ENCODE measurements at regions not wholly inside any gene's neighbourhood (a gene's known extent, or its start where the extent isn't known, plus 50 kb on each side); places are given as distances from the start of the nearest gene placed in this dataset.

- H3K4me3 ChIP-seq (ENCODE audit: low read length), result no peak overlapping the region
- WGBS, 2 experiments (ENCODE audit: insufficient coverage in 1 of 2, insufficient read length in 1 of 2), result 100% methylated on average over 2 of the region's 2 CpGs; no CpG with 5 or more reads in 1 of the 2 experiments
- no peak for DNase-seq
- Mint-ChIP-seq H3K4me1 (no peaks in the 10 kb centered on the region), H3K4me3 (no peak overlapping the region), H3K9me3 (no peaks in the 10 kb centered on the region), H3K27ac (no peak overlapping the region), H3K36me3 (ENCODE audit: low read depth) (no peaks in the 10 kb centered on the region), H3K27me3 (ENCODE audit: insufficient read depth) (no peaks in the 10 kb centered on the region)
- H3K27ac ChIP-seq (ENCODE audit: low read depth, low read length), result peak overlapping the region; percentile 36
- H3K9ac ChIP-seq (ENCODE audit: extremely low read depth, low read length, poor library complexity, severe bottlenecking), result no peak overlapping the region
- H3K27me3 ChIP-seq (ENCODE audit: control insufficient read depth, insufficient read depth, low read length, poor library complexity, severe bottlenecking), result no peaks in the 10 kb centered on the region
- TF ChIP-seq CTCF (conservative IDR thresholded peaks at IDR 0.05), result no peak
- no peaks in the 10 kb centered on the region for H3K4me1 ChIP-seq (ENCODE audit: control insufficient read depth, insufficient read depth, low read length)
- H3K9me3 ChIP-seq (ENCODE audit: control insufficient read depth, low read length), result no peaks in the 10 kb centered on the region
- no peaks in the 10 kb centered on the region for H3K36me3 ChIP-seq (ENCODE audit: control insufficient read depth, insufficient read depth, low read length)
Measured at GRCh38 chr5:68505917-68506860, 290.6 kb downstream of the PIK3R1 start.

- DNase-seq, result no peak
- Histone ChIP-seq H3K4me1 (ENCODE audit: control insufficient read depth, insufficient read depth, low read length) (no peaks in the 10 kb centered on the region), H3K9ac (ENCODE audit: extremely low read depth, low read length, poor library complexity, severe bottlenecking) (no peak overlapping the region), H3K9me3 (ENCODE audit: control insufficient read depth, low read length) (no peaks in the 10 kb centered on the region), H3K27me3 (ENCODE audit: control insufficient read depth, insufficient read depth, low read length, poor library complexity, severe bottlenecking) (no peaks in the 10 kb centered on the region), H3K27ac (ENCODE audit: low read depth, low read length) (no peak overlapping the region), H3K36me3 (ENCODE audit: control insufficient read depth, insufficient read depth, low read length) (no peaks in the 10 kb centered on the region), H3K4me3 (ENCODE audit: low read length) (no peak overlapping the region)
- no peaks in the 10 kb centered on the region for H3K36me3 Mint-ChIP-seq (ENCODE audit: low read depth)
- no peak overlapping the region for H3K4me3 Mint-ChIP-seq
- H3K27ac Mint-ChIP-seq, result no peak overlapping the region
- no peaks in the 10 kb centered on the region for H3K27me3 Mint-ChIP-seq (ENCODE audit: insufficient read depth)
- H3K9me3 Mint-ChIP-seq, result no peaks in the 10 kb centered on the region
- H3K4me1 Mint-ChIP-seq, result peaks cover 3% of the 10 kb centered on the region
- no peak for TF ChIP-seq CTCF (conservative IDR thresholded peaks at IDR 0.05)
- WGBS, 2 experiments (ENCODE audit: insufficient coverage in 1 of 2, insufficient read length in 1 of 2), result 92 to 100% methylated on average over 1 to 4 of the region's 4 CpGs
Measured at GRCh38 chr5:68515514-68515913, 300.0 kb downstream of the PIK3R1 start.

- Histone ChIP-seq H3K27me3 (ENCODE audit: control insufficient read depth, insufficient read depth, low read length, poor library complexity, severe bottlenecking) (no peaks in the 10 kb centered on the region), H3K4me1 (ENCODE audit: control insufficient read depth, insufficient read depth, low read length) (no peaks in the 10 kb centered on the region), H3K27ac (ENCODE audit: low read depth, low read length) (no peak overlapping the region), H3K9ac (ENCODE audit: extremely low read depth, low read length, poor library complexity, severe bottlenecking) (no peak overlapping the region), H3K36me3 (ENCODE audit: control insufficient read depth, insufficient read depth, low read length) (no peaks in the 10 kb centered on the region), H3K4me3 (ENCODE audit: low read length) (no peak overlapping the region), H3K9me3 (ENCODE audit: control insufficient read depth, low read length) (no peaks in the 10 kb centered on the region)
- no peak for TF ChIP-seq CTCF (conservative IDR thresholded peaks at IDR 0.05)
- H3K27ac Mint-ChIP-seq, result no peak overlapping the region
- DNase-seq, result no peak
- no peaks in the 10 kb centered on the region for H3K9me3 Mint-ChIP-seq
- H3K4me1 Mint-ChIP-seq, result peaks cover 3% of the 10 kb centered on the region
- H3K36me3 Mint-ChIP-seq (ENCODE audit: low read depth), result no peaks in the 10 kb centered on the region
- H3K27me3 Mint-ChIP-seq (ENCODE audit: insufficient read depth), result no peaks in the 10 kb centered on the region
- WGBS, 2 experiments (ENCODE audit: insufficient coverage in 1 of 2, insufficient read length in 1 of 2), result 95% methylated on average over 4 of the region's 4 CpGs; no CpG with 5 or more reads in 1 of the 2 experiments
- no peak overlapping the region for H3K4me3 Mint-ChIP-seq
Measured at GRCh38 chr5:68518286-68518685, 302.7 kb downstream of the PIK3R1 start.
